NCI-H774 (cell line): ENCODE measurements at regions not wholly inside any gene's neighbourhood (a gene's known extent, or its start where the extent isn't known, plus 50 kb on each side); places are given as distances from the start of the nearest gene placed in this dataset.
"Not testable (repeated sequence)": the region's sequence is repeated elsewhere in the genome, so short reads cannot be mapped to it uniquely, and the experiment has no call there.

Source experiments
- DNase-seq: peaks from one replicate; lab custom pipeline; 2025; lab: John Stamatoyannopoulos, UW

GRCh38 chr11:43130616-43131015 is 181.2 kb upstream of the API5 start:
- no peak for DNase-seq

- no peak for DNase-seq
Observed at GRCh38 chr11:43135966-43136534, 175.7 kb upstream of the API5 start.

- DNase-seq = no peak
Observed at GRCh38 chr11:43138621-43139140, 173.1 kb upstream of the API5 start.

GRCh38 chr11:43145653-43146052 is 166.1 kb upstream of the API5 start:
- no peak for DNase-seq

- no peak for DNase-seq
Observed at GRCh38 chr11:43150697-43151096, 161.1 kb upstream of the API5 start.

GRCh38 chr11:43164831-43165230 is 147.0 kb upstream of the API5 start:
- no peak for DNase-seq

GRCh38 chr11:43165393-43165792 is 146.4 kb upstream of the API5 start:
- not testable (repeated sequence) for DNase-seq

- not testable (repeated sequence) for DNase-seq
Observed at GRCh38 chr11:43168241-43168640, 143.6 kb upstream of the API5 start.

- no peak for DNase-seq
Observed at GRCh38 chr11:43172477-43172876, 139.3 kb upstream of the API5 start.

- DNase-seq = no peak
Observed at GRCh38 chr11:43177975-43178374, 133.8 kb upstream of the API5 start.

- DNase-seq = not testable (repeated sequence)
Observed at GRCh38 chr11:43194459-43194858, 117.3 kb upstream of the API5 start.

GRCh38 chr11:43197379-43197778 is 114.4 kb upstream of the API5 start:
- DNase-seq = no peak

- no peak for DNase-seq
Observed at GRCh38 chr11:43200031-43200430, 111.8 kb upstream of the API5 start.

- DNase-seq = no peak
Observed at GRCh38 chr11:43212279-43212678, 99.5 kb upstream of the API5 start.

- DNase-seq = no peak
Observed at GRCh38 chr11:43214471-43214870, 97.3 kb upstream of the API5 start.

GRCh38 chr11:43217849-43218248 is 93.9 kb upstream of the API5 start:
- no peak for DNase-seq

- DNase-seq = no peak
Observed at GRCh38 chr11:43222215-43222614, 89.6 kb upstream of the API5 start.

- DNase-seq = no peak
Observed at GRCh38 chr11:43223026-43223425, 88.8 kb upstream of the API5 start.

- DNase-seq = no peak
Observed at GRCh38 chr11:43234881-43235280, 76.9 kb upstream of the API5 start.

- DNase-seq = no peak
Observed at GRCh38 chr11:43238341-43238740, 73.5 kb upstream of the API5 start.

GRCh38 chr11:43239791-43240190 is 72.0 kb upstream of the API5 start:
- DNase-seq = no peak

- DNase-seq = no peak
Observed at GRCh38 chr11:43242401-43242800, 69.4 kb upstream of the API5 start.

- DNase-seq = no peak
Observed at GRCh38 chr11:43243927-43244326, 67.9 kb upstream of the API5 start.

GRCh38 chr11:43245466-43245865 is 66.3 kb upstream of the API5 start:
- DNase-seq = no peak
